Vagina (tissue), 2 donors: ENCODE measurements at regions not wholly inside any gene's neighbourhood (a gene's known extent, or its start where the extent isn't known, plus 50 kb on each side); places are given as distances from the start of the nearest gene placed in this dataset.

Source experiments
- DNase-seq, 2 donors: peaks; one replicate each; pipeline ENCODE4 v3.0.0-alpha.2; 2017; ENCODE audit errors: extremely low spot score in 2 of 2
- H3K27ac ChIP-seq: fragments of 200-600 bp; sonication (generic); one replicate; pipeline ENCODE4 v1.5.1; 2019
- H3K27me3 ChIP-seq: fragments of 200-600 bp; sonication (generic); one replicate; pipeline ENCODE4 v1.5.1; 2019
- H3K36me3 ChIP-seq, 2 donors: fragments of 200-600 bp; sonication (generic); one replicate each; pipeline ENCODE4 v1.5.1; 2017 to 2019
- H3K4me1 ChIP-seq: fragments of 200-600 bp; sonication (generic); one replicate; pipeline ENCODE4 v1.5.1; 2019
- H3K4me3 ChIP-seq, 2 donors: fragments of 200-600 bp; sonication (generic); 1 replicate in 1 of 2; 2 replicates in 1 of 2; pipeline ENCODE4 v1.5.1; 2016 to 2019
- H3K9me3 ChIP-seq: fragments of 200-600 bp; sonication (generic); one replicate; pipeline ENCODE4 v1.5.1; 2019
- CTCF ChIP-seq, 3 experiments: fragments of 450-650 bp in 2 of 3; fragments of 200-600 bp in 1 of 3; sonication (generic) in 1 of 3; IDR thresholded peaks; one replicate each; pipeline ENCODE4 v1.5.1; 2017 to 2019; ENCODE audit warnings: antibody characterized with exemption in 3 of 3, mild to moderate bottlenecking in 2 of 3, moderate library complexity in 2 of 3
- POLR2A ChIP-seq, 2 donors: fragments of 450-650 bp; IDR thresholded peaks; one replicate each; pipeline ENCODE4 v1.6.1; 2017; ENCODE audit warnings: antibody characterized with exemption in 2 of 2, mild to moderate bottlenecking in 2 of 2, moderate library complexity in 2 of 2
- POLR2AphosphoS5 ChIP-seq, 2 donors: sonication (generic); formaldehyde crosslinking; IDR thresholded peaks; one replicate each; pipeline ENCODE4 v1.9.0; 2017; ENCODE audit warnings: antibody characterized with exemption in 2 of 2, mild to moderate bottlenecking in 2 of 2, low read depth in 1 of 2; ENCODE audit not compliant: insufficient read depth in 1 of 2
- intact Hi-C: fragments of 100-400 bp; cut with DNase I; formaldehyde crosslinking; loops from one replicate; pipeline ENCODE4 v1.15.1; 2023

GRCh38 chr9:106051545-106051944 is 357.2 kb downstream of the TMEM38B start:
- intact Hi-C loops = no loop called here
- H3K27me3 ChIP-seq = no peaks in the 10 kb centered on the region
- H3K27ac ChIP-seq = no peak overlapping the region
- DNase-seq = no peak
- TF ChIP-seq CTCF (IDR thresholded peaks at IDR 0.05) = no peak
- TF ChIP-seq POLR2AphosphoS5 (IDR thresholded peaks at IDR 0.05; ENCODE audit: insufficient read depth in 1 of 2, low read depth in 1 of 2) = no peak
- TF ChIP-seq POLR2A (IDR thresholded peaks at IDR 0.05) = no peak
- H3K36me3 ChIP-seq = no peaks in the 10 kb centered on the region
- H3K4me3 ChIP-seq = no peak overlapping the region
- no peaks in the 10 kb centered on the region for H3K4me1 ChIP-seq
- no peaks in the 10 kb centered on the region for H3K9me3 ChIP-seq

GRCh38 chr9:106052166-106052565 is 357.8 kb downstream of the TMEM38B start:
- H3K4me3 ChIP-seq = no peak overlapping the region
- no peaks in the 10 kb centered on the region for H3K4me1 ChIP-seq
- H3K9me3 ChIP-seq = no peaks in the 10 kb centered on the region
- TF ChIP-seq POLR2A (IDR thresholded peaks at IDR 0.05) (no peak), CTCF (IDR thresholded peaks at IDR 0.05) (no peak), POLR2AphosphoS5 (IDR thresholded peaks at IDR 0.05; ENCODE audit: insufficient read depth in 1 of 2, low read depth in 1 of 2) (no peak)
- DNase-seq = no peak
- intact Hi-C loops = no loop called here
- no peaks in the 10 kb centered on the region for H3K27me3 ChIP-seq
- H3K36me3 ChIP-seq = no peaks in the 10 kb centered on the region
- H3K27ac ChIP-seq = no peak overlapping the region

- no peaks in the 10 kb centered on the region for H3K27me3 ChIP-seq
- DNase-seq = no peak
- TF ChIP-seq CTCF (IDR thresholded peaks at IDR 0.05) = no peak
- TF ChIP-seq POLR2AphosphoS5 (IDR thresholded peaks at IDR 0.05; ENCODE audit: insufficient read depth in 1 of 2, low read depth in 1 of 2) = no peak
- TF ChIP-seq POLR2A (IDR thresholded peaks at IDR 0.05) = no peak
- H3K9me3 ChIP-seq = no peaks in the 10 kb centered on the region
- no peak overlapping the region for H3K27ac ChIP-seq
- no peaks in the 10 kb centered on the region for H3K36me3 ChIP-seq
- no peak overlapping the region for H3K4me3 ChIP-seq
- no peaks in the 10 kb centered on the region for H3K4me1 ChIP-seq
- intact Hi-C loops = no loop called here
Observed at GRCh38 chr9:106052735-106053134, 358.4 kb downstream of the TMEM38B start.

- no peaks in the 10 kb centered on the region for H3K36me3 ChIP-seq
- intact Hi-C loops = no loop called here
- no peak for DNase-seq
- TF ChIP-seq POLR2AphosphoS5 (IDR thresholded peaks at IDR 0.05; ENCODE audit: insufficient read depth in 1 of 2, low read depth in 1 of 2) (no peak), CTCF (IDR thresholded peaks at IDR 0.05) (no peak)
- no peaks in the 10 kb centered on the region for H3K4me1 ChIP-seq
- H3K27ac ChIP-seq = no peak overlapping the region
- no peaks in the 10 kb centered on the region for H3K27me3 ChIP-seq
- H3K9me3 ChIP-seq = no peaks in the 10 kb centered on the region
- no peak overlapping the region for H3K4me3 ChIP-seq
Observed at GRCh38 chr9:106056328-106056727, 362.0 kb downstream of the TMEM38B start.

GRCh38 chr9:106058460-106058859 is 364.1 kb downstream of the TMEM38B start:
- TF ChIP-seq POLR2AphosphoS5 (IDR thresholded peaks at IDR 0.05; ENCODE audit: insufficient read depth in 1 of 2, low read depth in 1 of 2) (no peak), CTCF (IDR thresholded peaks at IDR 0.05) (no peak), POLR2A (IDR thresholded peaks at IDR 0.05) (no peak)
- intact Hi-C loops = no loop called here
- no peak for DNase-seq

More at GRCh38 chr9:106058460-106058859, 364.1 kb downstream of the TMEM38B start:
- H3K36me3 ChIP-seq = no peaks in the 10 kb centered on the region
- H3K4me1 ChIP-seq = no peaks in the 10 kb centered on the region
- no peak overlapping the region for H3K4me3 ChIP-seq
- no peak overlapping the region for H3K27ac ChIP-seq
- no peaks in the 10 kb centered on the region for H3K27me3 ChIP-seq
- H3K9me3 ChIP-seq = no peaks in the 10 kb centered on the region
